ENCODE measurements at regions not wholly inside any gene's neighbourhood (a gene's known extent, or its start where the extent isn't known, plus 50 kb on each side); places are given as distances from the start of the nearest gene placed in this dataset.

- 77% methylated on average over 3 of the region's 3 CpGs for WGBS (ENCODE audit: missing lambda C conversion rate)
- ATAC-seq: no peak
- no peak for DNase-seq (ENCODE audit: low read depth in 1 of 2, low spot score in 1 of 2)
- Histone ChIP-seq H3K4me2 (no peak overlapping the region), H3K4me3 (no peak overlapping the region), H3K9me3 (no peaks in the 10 kb centered on the region), H3K27ac (no peak overlapping the region), H3K4me1 (no peaks in the 10 kb centered on the region)
- TF ChIP-seq ZSCAN20 (CRISPR knock-in tag; IDR thresholded peaks at IDR 0.05): no peak
- TF ChIP-seq, protein P1, sequence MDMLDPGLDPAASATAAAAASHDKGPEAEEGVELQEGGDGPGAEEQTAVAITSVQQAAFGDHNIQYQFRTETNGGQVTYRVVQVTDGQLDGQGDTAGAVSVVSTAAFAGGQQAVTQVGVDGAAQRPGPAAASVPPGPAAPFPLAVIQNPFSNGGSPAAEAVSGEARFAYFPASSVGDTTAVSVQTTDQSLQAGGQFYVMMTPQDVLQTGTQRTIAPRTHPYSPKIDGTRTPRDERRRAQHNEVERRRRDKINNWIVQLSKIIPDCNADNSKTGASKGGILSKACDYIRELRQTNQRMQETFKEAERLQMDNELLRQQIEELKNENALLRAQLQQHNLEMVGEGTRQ (IDR thresholded peaks at IDR 0.05): no peak
- TF ChIP-seq CHD4 (IDR thresholded peaks at IDR 0.05; ENCODE audit: borderline replicate concordance): no peak
- POLR2A ChIA-PET: no interaction called here
- CTCF ChIA-PET: no interaction called here
- no peak for FAIRE-seq
Observed at GRCh38 chr1:192252776-192253175, 64.0 kb upstream of the RGS21 start.

DNA sequence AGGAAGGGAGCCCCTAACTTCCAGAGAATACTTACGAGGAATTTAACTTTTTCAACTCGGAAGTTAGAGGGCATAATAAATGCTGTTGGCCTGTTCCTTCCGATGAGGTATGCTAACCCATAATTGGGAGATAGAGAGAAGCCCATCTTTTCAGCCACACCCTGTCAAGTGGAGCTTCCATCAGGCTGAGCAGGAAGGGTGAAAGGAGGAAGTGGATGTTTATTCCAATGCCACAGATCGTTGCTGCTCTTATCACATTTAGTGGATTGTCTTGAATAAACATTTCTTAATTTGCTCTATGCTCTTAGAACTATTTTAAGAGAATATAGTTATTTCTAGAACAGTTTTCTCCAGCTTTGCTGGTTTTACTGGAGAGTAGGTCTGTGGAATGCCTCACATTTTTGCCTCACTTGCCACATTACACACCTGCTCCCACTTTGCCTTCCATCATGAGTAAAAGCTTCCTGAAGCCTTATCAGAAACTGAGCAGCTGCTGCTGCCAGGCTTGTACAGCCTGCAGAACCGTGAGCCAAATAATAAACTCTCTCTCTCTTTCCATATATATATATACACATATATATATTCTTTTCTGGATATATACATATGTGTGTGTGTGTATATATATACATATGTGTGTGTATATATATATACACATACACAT lies 60.0 kb upstream of the RGS21 start:
- ATAC-seq: no peak
- H3K27ac ChIP-seq: no peak overlapping the region
- no peaks in the 10 kb centered on the region for H3K9me3 ChIP-seq
- POLR2A ChIA-PET: no interaction called here
- FAIRE-seq: no peak
- no peak overlapping the region for H3K4me3 ChIP-seq
- WGBS (ENCODE audit: missing lambda C conversion rate): 46% methylated on average over 5 of the region's 5 CpGs
- no peak for TF ChIP-seq MAFK (IDR thresholded peaks at IDR 0.05; ENCODE audit: partially characterized antibody)
- TF ChIP-seq BCL3 (IDR thresholded peaks at IDR 0.05): no peak
- no peak for TF ChIP-seq CHD4 (IDR thresholded peaks at IDR 0.05; ENCODE audit: borderline replicate concordance)
- TF ChIP-seq EHMT2 (IDR thresholded peaks at IDR 0.05; ENCODE audit: low read depth): no peak
- TF ChIP-seq, protein P2, sequence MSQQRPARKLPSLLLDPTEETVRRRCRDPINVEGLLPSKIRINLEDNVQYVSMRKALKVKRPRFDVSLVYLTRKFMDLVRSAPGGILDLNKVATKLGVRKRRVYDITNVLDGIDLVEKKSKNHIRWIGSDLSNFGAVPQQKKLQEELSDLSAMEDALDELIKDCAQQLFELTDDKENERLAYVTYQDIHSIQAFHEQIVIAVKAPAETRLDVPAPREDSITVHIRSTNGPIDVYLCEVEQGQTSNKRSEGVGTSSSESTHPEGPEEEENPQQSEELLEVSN (IDR thresholded peaks at IDR 0.05; ENCODE audit: borderline replicate concordance, low read depth): no peak
- TF ChIP-seq, protein P3, sequence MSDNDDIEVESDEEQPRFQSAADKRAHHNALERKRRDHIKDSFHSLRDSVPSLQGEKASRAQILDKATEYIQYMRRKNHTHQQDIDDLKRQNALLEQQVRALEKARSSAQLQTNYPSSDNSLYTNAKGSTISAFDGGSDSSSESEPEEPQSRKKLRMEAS (IDR thresholded peaks at IDR 0.05): no peak
- no peak for TF ChIP-seq SREBF2 (IDR thresholded peaks at IDR 0.05)
- no peak for TF ChIP-seq FOSB (CRISPR knock-in tag; IDR thresholded peaks at IDR 0.05)
- no peak for TF ChIP-seq MYC (IDR thresholded peaks at IDR 0.05; ENCODE audit: borderline replicate concordance, low read length)
- TF ChIP-seq PHF8 (IDR thresholded peaks at IDR 0.05; ENCODE audit: borderline replicate concordance, low read depth): no peak
- no peak for TF ChIP-seq RNF2 (IDR thresholded peaks at IDR 0.05; ENCODE audit: borderline replicate concordance, low read depth)
- TF ChIP-seq GATA3 (IDR thresholded peaks at IDR 0.05; ENCODE audit: borderline replicate concordance): no peak
- TF ChIP-seq ZNF302 (CRISPR knock-in tag; IDR thresholded peaks at IDR 0.05): no peak
- no peak for TF ChIP-seq RAD21 (conservative IDR thresholded peaks at IDR 0.05 in 1 of 2, IDR thresholded peaks at IDR 0.05 in 1 of 2)
- no peak for TF ChIP-seq CBX8 (IDR thresholded peaks at IDR 0.05)
- no peak for TF ChIP-seq SMC3 (IDR thresholded peaks at IDR 0.05)
- TF ChIP-seq POLR2AphosphoS2 (conservative IDR thresholded peaks at IDR 0.05; ENCODE audit: low read length): no peak
- no peak for TF ChIP-seq BHLHE40 (IDR thresholded peaks at IDR 0.05; ENCODE audit: low read depth, low read length)
- H3K4me2 ChIP-seq: no peak overlapping the region
- CTCF ChIA-PET: no interaction called here
- DNase-seq (ENCODE audit: low read depth in 1 of 2, low spot score in 1 of 2): no peak
- no peaks in the 10 kb centered on the region for H3K4me1 ChIP-seq

DNA sequence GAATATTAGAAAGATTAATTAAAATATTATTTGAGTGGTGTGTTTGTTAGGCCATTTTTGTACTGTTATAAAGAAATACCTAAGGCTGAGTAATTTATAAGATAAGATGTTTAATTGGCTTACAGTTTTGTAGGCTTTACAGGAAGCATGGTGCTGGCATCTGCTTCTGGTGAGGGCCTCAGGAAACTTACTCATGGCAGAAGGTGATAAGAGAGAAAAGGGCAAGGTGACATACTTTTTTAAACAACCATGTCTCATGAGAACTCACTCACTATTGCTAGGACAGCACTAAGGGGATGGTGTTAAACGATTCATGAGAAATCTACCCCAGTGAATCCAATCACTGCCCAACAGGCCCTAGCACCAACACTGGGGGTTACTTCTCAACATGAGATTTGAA lies 56.7 kb upstream of the RGS21 start:
- Histone ChIP-seq H3K4me3 (no peak overlapping the region), H3K9me3 (no peaks in the 10 kb centered on the region), H3K4me2 (no peak overlapping the region), H3K4me1 (no peaks in the 10 kb centered on the region), H3K27ac (no peak overlapping the region)
- 11% methylated on average over 1 of the region's 1 CpG for WGBS (ENCODE audit: missing lambda C conversion rate)
- CTCF ChIA-PET: no interaction called here
- DNase-seq (ENCODE audit: low read depth in 1 of 2, low spot score in 1 of 2) (no peak), FAIRE-seq (no peak), ATAC-seq (no peak)
- POLR2A ChIA-PET: no interaction called here
- TF ChIP-seq MAFK (IDR thresholded peaks at IDR 0.05; ENCODE audit: partially characterized antibody): no peak
